ENCODE measurements at regions not wholly inside any gene's neighbourhood (a gene's known extent, or its start where the extent isn't known, plus 50 kb on each side); places are given as distances from the start of the nearest gene placed in this dataset.
"Not testable (repeated sequence)": the region's sequence is repeated elsewhere in the genome, so short reads cannot be mapped to it uniquely, and the experiment has no call there.

- Histone ChIP-seq H3K36me3 (ENCODE audit: control insufficient read depth in 2 of 3, insufficient read depth in 3 of 3, low read length in 3 of 3) (no peaks in the 10 kb centered on the region), H3K27ac (ENCODE audit: low read depth in 2 of 2, low read length in 2 of 2) (no peak overlapping the region), H3K4me3 (ENCODE audit: low read length in 3 of 3) (no peak overlapping the region), H3K27me3 (ENCODE audit: control insufficient read depth, insufficient read depth, low read length) (no peaks in the 10 kb centered on the region), H3K9ac (ENCODE audit: low read length in 3 of 3) (no peak overlapping the region), H3K9me3 (ENCODE audit: control insufficient read depth in 2 of 3, insufficient read depth in 1 of 3, low read length in 3 of 3) (no peaks in the 10 kb centered on the region), H3K4me1 (ENCODE audit: control insufficient read depth in 2 of 3, insufficient read depth in 2 of 3, low read depth in 1 of 3, low read length in 3 of 3) (no peaks in the 10 kb centered on the region)
- DNase-seq (no peak), FAIRE-seq (no peak)
- TF ChIP-seq CTCF (IDR thresholded peaks at IDR 0.05; ENCODE audit: borderline replicate concordance, extremely low read depth, insufficient read depth) = no peak
- intact Hi-C loops (cut with DNase I) = no loop called here
These were observed 221.2 kb upstream of the ALCAM start for GRCh38 chr3:105145511-105145910.

- H3K9ac ChIP-seq (ENCODE audit: low read length in 3 of 3); H3K4me3 ChIP-seq (ENCODE audit: low read length in 3 of 3); intact Hi-C loops (cut with DNase I); H3K27ac ChIP-seq (ENCODE audit: low read depth in 2 of 2, low read length in 2 of 2); H3K4me1 ChIP-seq (ENCODE audit: control insufficient read depth in 2 of 3, insufficient read depth in 2 of 3, low read depth in 1 of 3, low read length in 3 of 3); DNase-seq; H3K9me3 ChIP-seq (ENCODE audit: control insufficient read depth in 2 of 3, insufficient read depth in 1 of 3, low read length in 3 of 3); FAIRE-seq; H3K36me3 ChIP-seq (ENCODE audit: control insufficient read depth in 2 of 3, insufficient read depth in 3 of 3, low read length in 3 of 3); H3K27me3 ChIP-seq (ENCODE audit: control insufficient read depth, insufficient read depth, low read length): not testable (repeated sequence)
These were observed 217.5 kb upstream of the ALCAM start for GRCh38 chr3:105149197-105149596.

GRCh38 chr3:105152987-105153386 lies 213.7 kb upstream of the ALCAM start:
- Histone ChIP-seq H3K27me3 (ENCODE audit: control insufficient read depth, insufficient read depth, low read length) (no peaks in the 10 kb centered on the region), H3K9ac (ENCODE audit: low read length in 3 of 3) (no peak overlapping the region), H3K4me3 (ENCODE audit: low read length in 3 of 3) (no peak overlapping the region), H3K36me3 (ENCODE audit: control insufficient read depth in 2 of 3, insufficient read depth in 3 of 3, low read length in 3 of 3) (no peaks in the 10 kb centered on the region), H3K4me1 (ENCODE audit: control insufficient read depth in 2 of 3, insufficient read depth in 2 of 3, low read depth in 1 of 3, low read length in 3 of 3) (no peaks in the 10 kb centered on the region), H3K27ac (ENCODE audit: low read depth in 2 of 2, low read length in 2 of 2) (no peak overlapping the region), H3K9me3 (ENCODE audit: control insufficient read depth in 2 of 3, insufficient read depth in 1 of 3, low read length in 3 of 3) (no peaks in the 10 kb centered on the region)
- FAIRE-seq (no peak), DNase-seq (no peak)
- intact Hi-C loops (cut with DNase I) = no loop called here
- TF ChIP-seq CTCF (IDR thresholded peaks at IDR 0.05; ENCODE audit: borderline replicate concordance, extremely low read depth, insufficient read depth) = no peak

GRCh38 chr3:105154692-105155091 lies 212.0 kb upstream of the ALCAM start:
- FAIRE-seq (no peak), DNase-seq (no peak)
- Histone ChIP-seq H3K27me3 (ENCODE audit: control insufficient read depth, insufficient read depth, low read length) (no peaks in the 10 kb centered on the region), H3K4me3 (ENCODE audit: low read length in 3 of 3) (no peak overlapping the region), H3K9me3 (ENCODE audit: control insufficient read depth in 2 of 3, insufficient read depth in 1 of 3, low read length in 3 of 3) (no peaks in the 10 kb centered on the region), H3K27ac (ENCODE audit: low read depth in 2 of 2, low read length in 2 of 2) (no peak overlapping the region), H3K9ac (ENCODE audit: low read length in 3 of 3) (no peak overlapping the region), H3K36me3 (ENCODE audit: control insufficient read depth in 2 of 3, insufficient read depth in 3 of 3, low read length in 3 of 3) (no peaks in the 10 kb centered on the region), H3K4me1 (ENCODE audit: control insufficient read depth in 2 of 3, insufficient read depth in 2 of 3, low read depth in 1 of 3, low read length in 3 of 3) (no peaks in the 10 kb centered on the region)
- intact Hi-C loops (cut with DNase I) = no loop called here
- no peak for TF ChIP-seq CTCF (IDR thresholded peaks at IDR 0.05; ENCODE audit: borderline replicate concordance, extremely low read depth, insufficient read depth)
